Fibroblast of lung (primary cell): ENCODE measurements at regions not wholly inside any gene's neighbourhood (a gene's known extent, or its start where the extent isn't known, plus 50 kb on each side); places are given as distances from the start of the nearest gene placed in this dataset.

Experiments used
- DNase-seq, 2 donors: peaks; one replicate each; pipeline versions ENCODE4 v3.0.0 to v3.0.0-alpha.2; 2010; ENCODE audit warnings: low read depth in 2 of 2
- H2AFZ ChIP-seq: 2 replicates; pipeline ENCODE4 v1.5.1; 2012; ENCODE audit warnings: low read length, control low read depth, inconsistent platforms
- H3K27ac ChIP-seq: 2 replicates; pipeline ENCODE4 v1.5.1; 2011; ENCODE audit warnings: low read length, control low read depth; ENCODE audit not compliant: insufficient read depth
- H3K27me3 ChIP-seq: 2 replicates; pipeline ENCODE4 v1.5.1; 2011; ENCODE audit warnings: mild to moderate bottlenecking, low read length; ENCODE audit not compliant: control insufficient read depth, insufficient read depth
- H3K36me3 ChIP-seq: 2 replicates; pipeline ENCODE4 v1.5.1; 2011; ENCODE audit warnings: low read length; ENCODE audit not compliant: control insufficient read depth, insufficient read depth
- H3K4me1 ChIP-seq: 2 replicates; pipeline ENCODE4 v1.5.1; 2011; ENCODE audit warnings: low read length; ENCODE audit not compliant: control insufficient read depth, insufficient read depth; ENCODE audit errors: extremely low read depth
- H3K4me2 ChIP-seq: 2 replicates; pipeline ENCODE4 v1.5.1; 2011; ENCODE audit warnings: low read length, control low read depth; ENCODE audit not compliant: insufficient read depth; ENCODE audit errors: extremely low read depth
- H3K4me3 ChIP-seq, 4 experiments: fragments of 200-600 bp in 1 of 4; sonication (generic) in 1 of 4; replicated peaks in 1 of 4; 2 replicates each; pipeline ENCODE4 v1.5.1; 2011 to 2016; ENCODE audit warnings: low read length in 4 of 4, low read depth in 3 of 4, mild to moderate bottlenecking in 3 of 4, control low read depth in 2 of 4, inconsistent platforms in 1 of 4, mixed read lengths in 1 of 4; ENCODE audit not compliant: insufficient read depth in 1 of 4; ENCODE audit errors: control extremely low read depth in 1 of 4
- H3K79me2 ChIP-seq: 2 replicates; pipeline ENCODE4 v1.5.1; 2012; ENCODE audit warnings: mild to moderate bottlenecking, low read length, inconsistent platforms; ENCODE audit not compliant: control insufficient read depth, insufficient read depth
- H3K9ac ChIP-seq: 2 replicates; pipeline ENCODE4 v1.5.1; 2011; ENCODE audit warnings: mild to moderate bottlenecking, low read length, control low read depth; ENCODE audit not compliant: insufficient read depth
- H3K9me3 ChIP-seq: 2 replicates; pipeline ENCODE4 v1.5.1; 2012; ENCODE audit warnings: low read depth, low read length; ENCODE audit not compliant: control insufficient read depth, insufficient read depth
- H4K20me1 ChIP-seq: 2 replicates; pipeline ENCODE4 v1.5.1; 2011; ENCODE audit warnings: low read length; ENCODE audit not compliant: control insufficient read depth, insufficient read depth; ENCODE audit errors: extremely low read depth
- EZH2 ChIP-seq: IDR thresholded peaks from 2 replicates; pipeline ENCODE4 v1.5.1; 2012; ENCODE audit warnings: low read length, control low read depth, mild to moderate bottlenecking; ENCODE audit errors: missing control alignments
- TF ChIP-seq, protein P1 (sequence below), 2 donors: IDR thresholded peaks in 1 of 2; conservative IDR thresholded peaks in 1 of 2; 1 replicate in 1 of 2; 2 replicates in 1 of 2; pipeline ENCODE4 v1.5.1; 2011 to 2012; ENCODE audit warnings: low read length in 2 of 2, control low read depth in 1 of 2, inconsistent platforms in 1 of 2, low read depth in 1 of 2, mild to moderate bottlenecking in 1 of 2

DNA sequence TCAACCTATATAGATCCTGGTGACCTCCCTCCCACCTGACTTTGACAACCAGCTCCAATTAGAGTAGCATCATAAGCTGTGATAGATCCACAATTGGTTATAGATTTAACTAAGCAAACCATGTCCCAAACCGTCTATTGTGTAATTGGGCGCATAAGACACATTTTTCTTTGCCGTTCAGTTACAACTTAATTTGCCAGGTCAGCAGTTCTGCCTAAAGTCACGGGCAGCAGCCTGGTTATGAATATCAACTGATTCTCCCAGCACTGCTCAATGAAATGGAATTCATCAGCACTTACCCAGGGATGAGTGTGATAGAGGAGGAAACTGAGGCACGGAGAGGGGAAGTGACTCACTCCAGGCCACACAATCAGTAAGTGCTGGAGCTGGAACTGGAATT, 73.4 kb downstream of the KLHDC7A start:
- no peak for DNase-seq
- H2AFZ ChIP-seq: no peak overlapping the region
- no peaks in the 10 kb centered on the region for H3K4me1 ChIP-seq
- H3K79me2 ChIP-seq: no peaks in the 10 kb centered on the region
- H3K4me2 ChIP-seq: no peak overlapping the region
- no peaks in the 10 kb centered on the region for H3K27me3 ChIP-seq
- no peak overlapping the region for H3K4me3 ChIP-seq
- H3K36me3 ChIP-seq: no peaks in the 10 kb centered on the region
- H3K27ac ChIP-seq: no peak overlapping the region
- H4K20me1 ChIP-seq: no peaks in the 10 kb centered on the region
- TF ChIP-seq EZH2: no peak
- TF ChIP-seq, protein P1, sequence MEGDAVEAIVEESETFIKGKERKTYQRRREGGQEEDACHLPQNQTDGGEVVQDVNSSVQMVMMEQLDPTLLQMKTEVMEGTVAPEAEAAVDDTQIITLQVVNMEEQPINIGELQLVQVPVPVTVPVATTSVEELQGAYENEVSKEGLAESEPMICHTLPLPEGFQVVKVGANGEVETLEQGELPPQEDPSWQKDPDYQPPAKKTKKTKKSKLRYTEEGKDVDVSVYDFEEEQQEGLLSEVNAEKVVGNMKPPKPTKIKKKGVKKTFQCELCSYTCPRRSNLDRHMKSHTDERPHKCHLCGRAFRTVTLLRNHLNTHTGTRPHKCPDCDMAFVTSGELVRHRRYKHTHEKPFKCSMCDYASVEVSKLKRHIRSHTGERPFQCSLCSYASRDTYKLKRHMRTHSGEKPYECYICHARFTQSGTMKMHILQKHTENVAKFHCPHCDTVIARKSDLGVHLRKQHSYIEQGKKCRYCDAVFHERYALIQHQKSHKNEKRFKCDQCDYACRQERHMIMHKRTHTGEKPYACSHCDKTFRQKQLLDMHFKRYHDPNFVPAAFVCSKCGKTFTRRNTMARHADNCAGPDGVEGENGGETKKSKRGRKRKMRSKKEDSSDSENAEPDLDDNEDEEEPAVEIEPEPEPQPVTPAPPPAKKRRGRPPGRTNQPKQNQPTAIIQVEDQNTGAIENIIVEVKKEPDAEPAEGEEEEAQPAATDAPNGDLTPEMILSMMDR (conservative IDR thresholded peaks at IDR 0.05 in 1 of 2, IDR thresholded peaks at IDR 0.05 in 1 of 2; ENCODE audit: low read depth in 1 of 2, low read length in 2 of 2): no peak
- no peaks in the 10 kb centered on the region for H3K9me3 ChIP-seq
- no peak overlapping the region for H3K9ac ChIP-seq

- TF ChIP-seq, protein P1 (conservative IDR thresholded peaks at IDR 0.05 in 1 of 2, IDR thresholded peaks at IDR 0.05 in 1 of 2; ENCODE audit: low read depth in 1 of 2, low read length in 2 of 2): no peak
- H3K36me3 ChIP-seq: no peaks in the 10 kb centered on the region
- no peak for DNase-seq
- H3K4me2 ChIP-seq: no peak overlapping the region
- H3K79me2 ChIP-seq: no peaks in the 10 kb centered on the region
- H3K4me1 ChIP-seq: no peaks in the 10 kb centered on the region
- H3K27me3 ChIP-seq: no peaks in the 10 kb centered on the region
- no peak overlapping the region for H3K27ac ChIP-seq
- no peak overlapping the region for H2AFZ ChIP-seq
- H3K9ac ChIP-seq: no peak overlapping the region
- H3K9me3 ChIP-seq: no peaks in the 10 kb centered on the region
- H3K4me3 ChIP-seq: no peak overlapping the region
- H4K20me1 ChIP-seq: no peaks in the 10 kb centered on the region
These were observed 73.9 kb downstream of the KLHDC7A start for GRCh38 chr1:18554597-18554996.

- Histone ChIP-seq H2AFZ (no peak overlapping the region), H3K27me3 (no peaks in the 10 kb centered on the region), H3K4me2 (no peak overlapping the region), H3K36me3 (no peaks in the 10 kb centered on the region), H3K4me3 (no peak overlapping the region), H3K9ac (no peak overlapping the region), H3K4me1 (no peaks in the 10 kb centered on the region), H3K27ac (no peak overlapping the region), H3K9me3 (no peaks in the 10 kb centered on the region), H4K20me1 (no peaks in the 10 kb centered on the region), H3K79me2 (no peaks in the 10 kb centered on the region)
- TF ChIP-seq EZH2: no peak
- TF ChIP-seq, protein P1 (conservative IDR thresholded peaks at IDR 0.05 in 1 of 2, IDR thresholded peaks at IDR 0.05 in 1 of 2; ENCODE audit: low read depth in 1 of 2, low read length in 2 of 2): no peak
- no peak for DNase-seq
These were observed 74.3 kb downstream of the KLHDC7A start for GRCh38 chr1:18555036-18555435.
